HL-60 (cell line): ENCODE measurements at regions not wholly inside any gene's neighbourhood (a gene's known extent, or its start where the extent isn't known, plus 50 kb on each side); places are given as distances from the start of the nearest gene placed in this dataset.

Experiments
- DNase-seq, 2 experiments: peaks; one replicate each; pipeline ENCODE4 v3.0.0-alpha.2; 2010 to 2020; ENCODE audit warnings: low read depth in 1 of 2, low spot score in 1 of 2
- H3K27ac ChIP-seq: fragments of 250-450 bp; sonication (Bioruptor Pico); replicated peaks from 2 replicates; pipeline ENCODE4 v1.5.1; 2020; ENCODE audit warnings: mild to moderate bottlenecking, moderate library complexity
- H3K27me3 ChIP-seq: fragments of 250-450 bp; sonication (Bioruptor Pico); 2 replicates; pipeline ENCODE4 v1.5.1; 2021; ENCODE audit warnings: mild to moderate bottlenecking, moderate library complexity; ENCODE audit not compliant: insufficient read depth, poor library complexity, severe bottlenecking
- H3K4me3 ChIP-seq: replicated peaks from 2 replicates; pipeline ENCODE4 v1.5.1; 2011; ENCODE audit warnings: mild to moderate bottlenecking, control low read depth, low read length; ENCODE audit not compliant: insufficient read depth
- GABPA ChIP-seq: IDR thresholded peaks from 2 replicates; pipeline ENCODE4 v1.6.1; 2012; ENCODE audit warnings: low read depth
- POLR2AphosphoS5 ChIP-seq: IDR thresholded peaks from 2 replicates; pipeline ENCODE4 v1.6.1; 2012; ENCODE audit warnings: low read depth
- SPI1 ChIP-seq: IDR thresholded peaks from 2 replicates; pipeline ENCODE4 v1.6.1; 2012; ENCODE audit warnings: low read depth, mild to moderate bottlenecking, borderline replicate concordance
- TF ChIP-seq, protein P1 (sequence below): IDR thresholded peaks from one replicate; pipeline ENCODE4 v1.5.1; 2011; ENCODE audit warnings: low read length, control low read depth, inconsistent platforms; ENCODE audit not compliant: insufficient read depth
- TF ChIP-seq, protein P2 (sequence below): IDR thresholded peaks from 2 replicates; pipeline ENCODE4 v1.6.1; 2012; ENCODE audit warnings: low read depth; ENCODE audit not compliant: insufficient replicate concordance

DNA sequence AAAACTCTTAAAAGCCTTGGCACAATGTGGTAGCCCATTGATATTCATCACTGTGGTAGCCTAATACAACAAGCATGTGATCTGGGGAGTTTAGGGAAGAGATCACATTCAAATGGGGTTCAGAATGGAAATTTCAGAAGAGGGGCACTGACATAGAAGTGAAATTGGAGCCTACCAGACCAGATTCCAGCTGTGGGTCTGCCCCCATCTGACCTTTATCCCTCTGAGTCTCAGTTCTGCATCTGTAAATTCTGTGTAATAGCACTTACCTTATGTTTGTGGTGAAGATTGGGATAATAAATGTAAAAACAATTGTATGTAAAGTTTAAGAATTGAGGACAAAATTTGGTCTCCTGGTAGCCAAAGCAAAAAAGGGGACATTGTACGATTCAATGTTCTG, 320.4 kb upstream of the BOD1L1 start:
- H3K4me3 ChIP-seq = no peak overlapping the region
- no peak for DNase-seq
- TF ChIP-seq GABPA = no peak
- TF ChIP-seq, protein P1, sequence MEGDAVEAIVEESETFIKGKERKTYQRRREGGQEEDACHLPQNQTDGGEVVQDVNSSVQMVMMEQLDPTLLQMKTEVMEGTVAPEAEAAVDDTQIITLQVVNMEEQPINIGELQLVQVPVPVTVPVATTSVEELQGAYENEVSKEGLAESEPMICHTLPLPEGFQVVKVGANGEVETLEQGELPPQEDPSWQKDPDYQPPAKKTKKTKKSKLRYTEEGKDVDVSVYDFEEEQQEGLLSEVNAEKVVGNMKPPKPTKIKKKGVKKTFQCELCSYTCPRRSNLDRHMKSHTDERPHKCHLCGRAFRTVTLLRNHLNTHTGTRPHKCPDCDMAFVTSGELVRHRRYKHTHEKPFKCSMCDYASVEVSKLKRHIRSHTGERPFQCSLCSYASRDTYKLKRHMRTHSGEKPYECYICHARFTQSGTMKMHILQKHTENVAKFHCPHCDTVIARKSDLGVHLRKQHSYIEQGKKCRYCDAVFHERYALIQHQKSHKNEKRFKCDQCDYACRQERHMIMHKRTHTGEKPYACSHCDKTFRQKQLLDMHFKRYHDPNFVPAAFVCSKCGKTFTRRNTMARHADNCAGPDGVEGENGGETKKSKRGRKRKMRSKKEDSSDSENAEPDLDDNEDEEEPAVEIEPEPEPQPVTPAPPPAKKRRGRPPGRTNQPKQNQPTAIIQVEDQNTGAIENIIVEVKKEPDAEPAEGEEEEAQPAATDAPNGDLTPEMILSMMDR = no peak
- TF ChIP-seq POLR2AphosphoS5 = no peak
- TF ChIP-seq, protein P2, sequence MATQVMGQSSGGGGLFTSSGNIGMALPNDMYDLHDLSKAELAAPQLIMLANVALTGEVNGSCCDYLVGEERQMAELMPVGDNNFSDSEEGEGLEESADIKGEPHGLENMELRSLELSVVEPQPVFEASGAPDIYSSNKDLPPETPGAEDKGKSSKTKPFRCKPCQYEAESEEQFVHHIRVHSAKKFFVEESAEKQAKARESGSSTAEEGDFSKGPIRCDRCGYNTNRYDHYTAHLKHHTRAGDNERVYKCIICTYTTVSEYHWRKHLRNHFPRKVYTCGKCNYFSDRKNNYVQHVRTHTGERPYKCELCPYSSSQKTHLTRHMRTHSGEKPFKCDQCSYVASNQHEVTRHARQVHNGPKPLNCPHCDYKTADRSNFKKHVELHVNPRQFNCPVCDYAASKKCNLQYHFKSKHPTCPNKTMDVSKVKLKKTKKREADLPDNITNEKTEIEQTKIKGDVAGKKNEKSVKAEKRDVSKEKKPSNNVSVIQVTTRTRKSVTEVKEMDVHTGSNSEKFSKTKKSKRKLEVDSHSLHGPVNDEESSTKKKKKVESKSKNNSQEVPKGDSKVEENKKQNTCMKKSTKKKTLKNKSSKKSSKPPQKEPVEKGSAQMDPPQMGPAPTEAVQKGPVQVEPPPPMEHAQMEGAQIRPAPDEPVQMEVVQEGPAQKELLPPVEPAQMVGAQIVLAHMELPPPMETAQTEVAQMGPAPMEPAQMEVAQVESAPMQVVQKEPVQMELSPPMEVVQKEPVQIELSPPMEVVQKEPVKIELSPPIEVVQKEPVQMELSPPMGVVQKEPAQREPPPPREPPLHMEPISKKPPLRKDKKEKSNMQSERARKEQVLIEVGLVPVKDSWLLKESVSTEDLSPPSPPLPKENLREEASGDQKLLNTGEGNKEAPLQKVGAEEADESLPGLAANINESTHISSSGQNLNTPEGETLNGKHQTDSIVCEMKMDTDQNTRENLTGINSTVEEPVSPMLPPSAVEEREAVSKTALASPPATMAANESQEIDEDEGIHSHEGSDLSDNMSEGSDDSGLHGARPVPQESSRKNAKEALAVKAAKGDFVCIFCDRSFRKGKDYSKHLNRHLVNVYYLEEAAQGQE = no peak
- no peak for TF ChIP-seq SPI1
- H3K27ac ChIP-seq = no peak overlapping the region
- H3K27me3 ChIP-seq = no peaks in the 10 kb centered on the region

DNA sequence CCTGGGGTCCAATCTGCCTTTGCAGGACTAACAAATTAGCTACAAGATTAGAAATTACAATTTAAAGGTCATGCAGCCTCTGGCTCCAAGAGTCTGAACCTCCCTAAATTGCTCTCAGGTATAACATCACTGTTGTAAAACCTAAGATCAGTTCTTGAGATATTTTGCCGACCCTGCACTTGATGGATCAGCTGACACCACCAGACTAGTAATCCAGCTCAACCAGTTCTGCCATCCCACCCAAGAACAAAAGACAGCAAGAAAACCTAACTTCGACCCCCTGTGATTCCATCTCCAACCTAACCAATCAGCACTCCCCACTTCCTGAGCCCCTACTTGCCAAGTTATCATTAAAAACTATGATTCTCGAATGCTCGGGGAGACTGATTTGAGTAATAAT, 323.0 kb upstream of the BOD1L1 start:
- Histone ChIP-seq H3K27me3 (no peaks in the 10 kb centered on the region), H3K27ac (no peak overlapping the region), H3K4me3 (no peak overlapping the region)
- TF ChIP-seq SPI1 = no peak
- no peak for TF ChIP-seq POLR2AphosphoS5
- TF ChIP-seq GABPA = no peak
- TF ChIP-seq, protein P2 = no peak
- TF ChIP-seq, protein P1 = no peak
- no peak for DNase-seq

DNA sequence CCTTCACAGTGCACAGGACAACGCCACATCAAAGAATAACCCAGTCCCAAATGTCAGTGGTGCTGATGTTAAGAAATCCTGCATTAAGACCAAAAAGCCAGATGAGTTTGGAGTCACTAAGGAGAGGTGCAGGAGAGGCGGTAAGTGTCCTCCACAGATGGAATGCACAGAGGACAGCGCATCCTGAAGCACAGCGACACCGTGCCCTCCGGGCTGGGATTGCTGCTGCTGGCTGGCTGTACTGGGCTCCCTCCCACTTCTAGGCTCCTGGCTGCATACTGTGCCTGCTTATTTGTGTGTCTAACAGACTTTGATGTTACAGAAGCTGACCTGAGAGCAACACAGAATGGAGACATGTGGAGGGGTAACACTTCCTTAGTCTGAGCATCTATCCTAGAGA, 325.6 kb upstream of the BOD1L1 start:
- TF ChIP-seq GABPA = no peak
- no peak for TF ChIP-seq POLR2AphosphoS5
- no peak for TF ChIP-seq SPI1
- TF ChIP-seq, protein P2 = no peak
- TF ChIP-seq, protein P1 = no peak
- H3K27me3 ChIP-seq = no peaks in the 10 kb centered on the region
- DNase-seq = no peak

More for the DNA sequence above, 325.6 kb upstream of the BOD1L1 start:
- no peak overlapping the region for H3K4me3 ChIP-seq
- no peak overlapping the region for H3K27ac ChIP-seq
